ENCODE measurements at regions not wholly inside any gene's neighbourhood (a gene's known extent, or its start where the extent isn't known, plus 50 kb on each side); places are given as distances from the start of the nearest gene placed in this dataset.

- TF ChIP-seq SP4 (IDR thresholded peaks at IDR 0.05; ENCODE audit: low read length) (no peak), EGR1 (IDR thresholded peaks at IDR 0.05; ENCODE audit: borderline replicate concordance, low read depth, low read length) (no peak), CHD7 (IDR thresholded peaks at IDR 0.05; ENCODE audit: insufficient replicate concordance, low read length) (no peak), BRCA1 (IDR thresholded peaks at IDR 0.05; ENCODE audit: low read depth, low read length) (no peak), SUZ12 (IDR thresholded peaks at IDR 0.05; ENCODE audit: low read length) (no peak)
Measured at GRCh38 chr9:8106362-8106761, 306.8 kb upstream of the DMAC1 start (continued).
